MCF 10A (cell line): ENCODE measurements at regions not wholly inside any gene's neighbourhood (a gene's known extent, or its start where the extent isn't known, plus 50 kb on each side); places are given as distances from the start of the nearest gene placed in this dataset.

Experiments
- BruUV-seq: library from RNA; stranded (reverse); fragments of 400-500 nt; replicated peaks from 2 replicates; lab custom pipeline; 2021; lab: Mats Ljungman, UMichigan
- CTCF ChIA-PET: fragments of 300-600 bp; sonication (Branson Sonifier 250); formaldehyde crosslinking; extraction: SDS; loops from one replicate; lab custom pipeline; 2021; ENCODE audit warnings: antibody characterized with exemption, inconsistent platforms; lab: Yijun Ruan, JAX
- POLR2A ChIA-PET: fragments of 300-600, 350-650 bp; sonication (Branson Sonifier 250); formaldehyde crosslinking; extraction: SDS; loops from one replicate; lab custom pipeline; 2020; ENCODE audit warnings: antibody characterized with exemption, inconsistent platforms; lab: Yijun Ruan, JAX
- DNase-seq: peaks from one replicate; pipeline ENCODE4 v3.0.0-alpha.2; 2018; ENCODE audit not compliant: unreplicated experiment
- H3K27ac Mint-ChIP-seq: one replicate; pipeline ENCODE4 v1.8.0; 2022; ENCODE audit warnings: mild to moderate bottlenecking, low read depth, mixed read lengths; ENCODE audit not compliant: unreplicated experiment
- H3K27me3 Mint-ChIP-seq: one replicate; pipeline ENCODE4 v1.8.0; 2022; ENCODE audit warnings: mixed read lengths; ENCODE audit not compliant: insufficient read depth, unreplicated experiment
- H3K36me3 Mint-ChIP-seq: one replicate; pipeline ENCODE4 v1.8.0; 2022; ENCODE audit warnings: mild to moderate bottlenecking, moderate library complexity, mixed read lengths; ENCODE audit not compliant: insufficient read depth, unreplicated experiment
- H3K4me1 Mint-ChIP-seq: one replicate; pipeline ENCODE4 v1.8.0; 2022; ENCODE audit warnings: mixed read lengths; ENCODE audit not compliant: insufficient read depth, unreplicated experiment
- H3K4me3 Mint-ChIP-seq: one replicate; pipeline ENCODE4 v1.8.0; 2022; ENCODE audit warnings: mild to moderate bottlenecking, moderate library complexity, mixed read lengths; ENCODE audit not compliant: unreplicated experiment
- H3K9me3 Mint-ChIP-seq: one replicate; pipeline ENCODE4 v1.8.0; 2022; ENCODE audit warnings: mixed read lengths; ENCODE audit not compliant: unreplicated experiment
- intact Hi-C: fragments of 100-400 bp; cut with micrococcal nuclease; formaldehyde crosslinking; loops from 2 replicates; pipeline ENCODE4 v1.14.1; 2022
- TF ChIP-seq, protein P1 (sequence below): fragments of 200-600 bp; IDR thresholded peaks from one replicate; pipeline ENCODE4 v1.8.0; 2022; ENCODE audit warnings: antibody characterized with exemption, mild to moderate bottlenecking; ENCODE audit not compliant: unreplicated experiment

- Mint-ChIP-seq H3K27ac (no peak overlapping the region), H3K9me3 (peaks cover 11% of the 10 kb centered on the region), H3K4me3 (no peak overlapping the region), H3K27me3 (peaks cover 71% of the 10 kb centered on the region), H3K4me1 (peaks cover 11% of the 10 kb centered on the region), H3K36me3 (no peaks in the 10 kb centered on the region)
- intact Hi-C loops: no loop called here
- TF ChIP-seq, protein P1, sequence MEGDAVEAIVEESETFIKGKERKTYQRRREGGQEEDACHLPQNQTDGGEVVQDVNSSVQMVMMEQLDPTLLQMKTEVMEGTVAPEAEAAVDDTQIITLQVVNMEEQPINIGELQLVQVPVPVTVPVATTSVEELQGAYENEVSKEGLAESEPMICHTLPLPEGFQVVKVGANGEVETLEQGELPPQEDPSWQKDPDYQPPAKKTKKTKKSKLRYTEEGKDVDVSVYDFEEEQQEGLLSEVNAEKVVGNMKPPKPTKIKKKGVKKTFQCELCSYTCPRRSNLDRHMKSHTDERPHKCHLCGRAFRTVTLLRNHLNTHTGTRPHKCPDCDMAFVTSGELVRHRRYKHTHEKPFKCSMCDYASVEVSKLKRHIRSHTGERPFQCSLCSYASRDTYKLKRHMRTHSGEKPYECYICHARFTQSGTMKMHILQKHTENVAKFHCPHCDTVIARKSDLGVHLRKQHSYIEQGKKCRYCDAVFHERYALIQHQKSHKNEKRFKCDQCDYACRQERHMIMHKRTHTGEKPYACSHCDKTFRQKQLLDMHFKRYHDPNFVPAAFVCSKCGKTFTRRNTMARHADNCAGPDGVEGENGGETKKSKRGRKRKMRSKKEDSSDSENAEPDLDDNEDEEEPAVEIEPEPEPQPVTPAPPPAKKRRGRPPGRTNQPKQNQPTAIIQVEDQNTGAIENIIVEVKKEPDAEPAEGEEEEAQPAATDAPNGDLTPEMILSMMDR: no peak
- POLR2A ChIA-PET: interaction anchor here (0.6 to 1.4 kb wide), 2 partner anchors 9 to 25 kb away, joined by 3 read pairs; no protein-coding TSS in a partner anchor
- CTCF ChIA-PET: no interaction called here
- no TSS peak for BruUV-seq
- no peak for DNase-seq
These were observed 50.3 kb upstream of the CBFA2T3 start for GRCh38 chr16:89027281-89027680.

GRCh38 chr16:89031715-89032659 lies 55.0 kb upstream of the CBFA2T3 start:
- Mint-ChIP-seq H3K27me3 (peaks cover 79% of the 10 kb centered on the region), H3K4me1 (no peaks in the 10 kb centered on the region), H3K4me3 (no peak overlapping the region), H3K27ac (no peak overlapping the region), H3K36me3 (no peaks in the 10 kb centered on the region), H3K9me3 (peaks cover 15% of the 10 kb centered on the region)
- CTCF ChIA-PET: no interaction called here
- intact Hi-C loops: no loop called here
- TF ChIP-seq, protein P1: no peak
- BruUV-seq: no TSS peak
- DNase-seq: no peak
- POLR2A ChIA-PET: no interaction called here

DNA sequence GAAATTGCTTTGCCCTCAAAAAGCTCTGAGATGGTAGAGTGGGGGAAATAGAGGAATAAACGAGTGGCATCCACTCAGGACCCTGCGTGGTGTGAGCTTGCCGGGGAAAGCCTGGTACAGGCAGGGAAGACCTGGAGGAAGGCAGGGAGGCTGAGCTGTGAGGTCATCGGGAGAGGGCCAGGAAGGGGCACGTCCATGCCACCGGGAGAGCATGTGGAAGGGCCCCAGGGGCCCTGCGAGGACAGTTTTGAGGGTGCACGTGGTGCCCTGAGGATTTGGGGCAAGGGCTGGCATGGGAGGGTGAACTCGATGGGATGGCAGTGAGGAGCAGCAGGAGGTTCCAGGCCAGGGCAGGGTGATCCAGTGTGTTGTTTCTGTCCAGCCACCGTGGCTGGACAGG lies 56.3 kb upstream of the CBFA2T3 start:
- peaks cover 15% of the 10 kb centered on the region for H3K9me3 Mint-ChIP-seq
- peaks cover 78% of the 10 kb centered on the region for H3K27me3 Mint-ChIP-seq
- POLR2A ChIA-PET: no interaction called here
- no peaks in the 10 kb centered on the region for H3K36me3 Mint-ChIP-seq
- H3K4me1 Mint-ChIP-seq: no peaks in the 10 kb centered on the region
- TF ChIP-seq, protein P1: no peak
- CTCF ChIA-PET: no interaction called here
- H3K27ac Mint-ChIP-seq: no peak overlapping the region
- DNase-seq: no peak
- no peak overlapping the region for H3K4me3 Mint-ChIP-seq
- no TSS peak for BruUV-seq
- intact Hi-C loops: no loop called here

DNA sequence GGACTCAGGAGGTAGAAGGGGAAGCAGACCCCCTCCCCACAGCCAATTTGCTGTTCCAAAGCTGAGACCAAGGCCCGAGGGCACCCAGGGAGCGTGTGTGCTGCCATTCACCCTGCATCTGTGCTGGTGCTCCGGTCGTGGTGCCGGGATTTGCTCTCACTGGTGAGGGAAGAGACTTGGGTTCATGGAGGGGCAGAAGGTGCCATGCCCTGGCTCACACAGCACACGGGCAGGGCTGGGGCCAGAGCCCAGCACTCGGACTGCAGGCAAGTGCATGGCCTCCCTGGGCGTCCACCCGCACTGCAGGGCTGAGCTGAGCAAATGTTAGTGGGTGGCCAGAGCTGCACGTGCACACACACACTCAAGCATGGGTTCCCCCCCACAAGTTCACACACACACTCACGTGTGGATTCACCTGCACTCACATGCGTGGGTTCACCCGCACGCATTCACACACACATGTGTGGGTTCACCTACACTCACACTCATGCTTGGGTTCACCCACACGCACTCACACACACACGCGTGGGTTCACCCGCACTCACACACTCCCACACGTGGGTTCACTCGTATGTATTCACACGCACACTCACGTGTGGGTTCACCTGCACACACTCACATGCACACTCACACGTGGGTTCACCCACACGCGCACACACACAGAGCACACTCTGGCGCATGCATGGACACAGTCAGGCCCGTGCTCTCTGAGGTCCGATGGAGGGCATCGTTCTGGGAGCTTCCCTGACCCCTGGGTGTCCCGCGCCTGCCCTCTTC lies 57.0 kb upstream of the CBFA2T3 start:
- Mint-ChIP-seq H3K9me3 (peaks cover 15% of the 10 kb centered on the region), H3K4me3 (no peak overlapping the region), H3K4me1 (no peaks in the 10 kb centered on the region), H3K27ac (no peak overlapping the region), H3K27me3 (peaks cover 77% of the 10 kb centered on the region), H3K36me3 (no peaks in the 10 kb centered on the region)
- intact Hi-C loops: no loop called here
- TF ChIP-seq, protein P1: no peak
- CTCF ChIA-PET: no interaction called here
- POLR2A ChIA-PET: no interaction called here
- no TSS peak for BruUV-seq
- no peak for DNase-seq
